Peyer's patch (tissue), 4 donors: ENCODE measurements at regions not wholly inside any gene's neighbourhood (a gene's known extent, or its start where the extent isn't known, plus 50 kb on each side); places are given as distances from the start of the nearest gene placed in this dataset.

Source experiments
- DNase-seq, 3 donors: peaks; one replicate each; pipeline ENCODE4 v3.0.0-alpha.2; 2017 to 2019
- H3K27ac ChIP-seq, 4 donors: fragments of 200-600 bp; sonication (generic); one replicate each; pipeline ENCODE4 v1.5.1; 2016 to 2019
- H3K27me3 ChIP-seq, 2 donors: fragments of 200-600 bp; sonication (generic); one replicate each; pipeline ENCODE4 v1.5.1; 2019
- H3K36me3 ChIP-seq, 3 donors: fragments of 200-600 bp; sonication (generic); one replicate each; pipeline ENCODE4 v1.5.1; 2016 to 2019
- H3K4me1 ChIP-seq, 4 donors: fragments of 200-600 bp; sonication (generic); one replicate each; pipeline ENCODE4 v1.5.1; 2016 to 2019
- H3K4me3 ChIP-seq, 4 donors: fragments of 200-600 bp; sonication (generic); 1 replicate in 3 of 4; 2 replicates in 1 of 4; pipeline ENCODE4 v1.5.1; 2016 to 2019; ENCODE audit warnings: mild to moderate bottlenecking in 1 of 4
- H3K9me3 ChIP-seq, 4 donors: fragments of 200-600 bp; sonication (generic); one replicate each; pipeline ENCODE4 v1.5.1; 2016 to 2019; ENCODE audit warnings: mild to moderate bottlenecking in 1 of 4
- POLR2A ChIP-seq, 2 donors: fragments of 450-650 bp; IDR thresholded peaks; one replicate each; pipeline ENCODE4 v1.5.1; 2017; ENCODE audit warnings: antibody characterized with exemption in 2 of 2, mild to moderate bottlenecking in 2 of 2, moderate library complexity in 2 of 2
- TF ChIP-seq, protein P1 (sequence below), 6 experiments: fragments of 450-650 bp in 4 of 6; fragments of 200-600 bp in 2 of 6; sonication (generic) in 1 of 6; IDR thresholded peaks; one replicate each; pipeline ENCODE4 v1.5.1; 2017 to 2019; ENCODE audit warnings: antibody characterized with exemption in 6 of 6, mild to moderate bottlenecking in 3 of 6, moderate library complexity in 1 of 6

DNA sequence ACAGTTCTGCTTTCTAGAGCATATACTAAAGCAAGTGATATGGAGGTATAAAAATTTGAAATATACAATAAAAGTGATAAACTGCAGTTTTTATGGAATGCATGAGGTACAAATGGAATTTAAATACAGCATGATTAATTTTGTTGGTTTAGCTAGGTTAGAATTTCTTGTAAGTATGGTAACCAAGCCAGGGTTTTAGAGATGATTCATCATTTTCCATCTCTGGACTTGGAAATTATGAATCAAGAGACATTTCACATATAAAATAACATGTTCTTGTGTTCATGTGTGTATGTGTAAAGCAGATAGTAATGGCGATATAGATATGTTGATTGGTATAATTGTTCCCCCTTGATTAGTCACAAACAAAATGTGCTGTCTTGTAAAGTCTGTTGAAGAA lies 1219.8 kb downstream of the CDH8 start:
- Histone ChIP-seq H3K27me3 (no peaks in the 10 kb centered on the region), H3K36me3 (no peaks in the 10 kb centered on the region), H3K4me3 (no peak overlapping the region), H3K9me3 (no peaks in the 10 kb centered on the region), H3K27ac (no peak overlapping the region), H3K4me1 (no peaks in the 10 kb centered on the region)
- no peak for DNase-seq
- TF ChIP-seq POLR2A (IDR thresholded peaks at IDR 0.05) = no peak
- TF ChIP-seq, protein P1, sequence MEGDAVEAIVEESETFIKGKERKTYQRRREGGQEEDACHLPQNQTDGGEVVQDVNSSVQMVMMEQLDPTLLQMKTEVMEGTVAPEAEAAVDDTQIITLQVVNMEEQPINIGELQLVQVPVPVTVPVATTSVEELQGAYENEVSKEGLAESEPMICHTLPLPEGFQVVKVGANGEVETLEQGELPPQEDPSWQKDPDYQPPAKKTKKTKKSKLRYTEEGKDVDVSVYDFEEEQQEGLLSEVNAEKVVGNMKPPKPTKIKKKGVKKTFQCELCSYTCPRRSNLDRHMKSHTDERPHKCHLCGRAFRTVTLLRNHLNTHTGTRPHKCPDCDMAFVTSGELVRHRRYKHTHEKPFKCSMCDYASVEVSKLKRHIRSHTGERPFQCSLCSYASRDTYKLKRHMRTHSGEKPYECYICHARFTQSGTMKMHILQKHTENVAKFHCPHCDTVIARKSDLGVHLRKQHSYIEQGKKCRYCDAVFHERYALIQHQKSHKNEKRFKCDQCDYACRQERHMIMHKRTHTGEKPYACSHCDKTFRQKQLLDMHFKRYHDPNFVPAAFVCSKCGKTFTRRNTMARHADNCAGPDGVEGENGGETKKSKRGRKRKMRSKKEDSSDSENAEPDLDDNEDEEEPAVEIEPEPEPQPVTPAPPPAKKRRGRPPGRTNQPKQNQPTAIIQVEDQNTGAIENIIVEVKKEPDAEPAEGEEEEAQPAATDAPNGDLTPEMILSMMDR (IDR thresholded peaks at IDR 0.05) = no peak

DNA sequence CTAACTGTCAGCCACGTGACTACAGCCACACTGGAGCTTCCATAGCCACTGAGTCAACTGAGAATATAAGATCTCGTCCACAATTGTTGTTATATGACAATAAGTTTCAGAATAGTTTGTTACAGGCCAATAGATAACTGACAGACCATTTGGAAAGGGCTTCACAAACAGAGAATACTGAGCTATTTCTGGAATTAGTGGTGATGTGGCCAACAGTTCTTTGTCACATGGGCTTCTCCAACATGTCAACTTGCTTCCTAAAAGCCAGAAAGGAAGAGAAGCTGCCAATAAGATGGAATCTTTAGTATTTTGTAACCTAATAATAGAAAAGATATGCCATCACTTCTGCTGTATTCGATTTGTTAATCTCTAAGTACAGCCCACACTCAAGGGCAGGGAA lies 1220.4 kb downstream of the CDH8 start:
- no peak for TF ChIP-seq POLR2A (IDR thresholded peaks at IDR 0.05)
- TF ChIP-seq, protein P1 (IDR thresholded peaks at IDR 0.05) = no peak
- no peaks in the 10 kb centered on the region for H3K9me3 ChIP-seq

DNA sequence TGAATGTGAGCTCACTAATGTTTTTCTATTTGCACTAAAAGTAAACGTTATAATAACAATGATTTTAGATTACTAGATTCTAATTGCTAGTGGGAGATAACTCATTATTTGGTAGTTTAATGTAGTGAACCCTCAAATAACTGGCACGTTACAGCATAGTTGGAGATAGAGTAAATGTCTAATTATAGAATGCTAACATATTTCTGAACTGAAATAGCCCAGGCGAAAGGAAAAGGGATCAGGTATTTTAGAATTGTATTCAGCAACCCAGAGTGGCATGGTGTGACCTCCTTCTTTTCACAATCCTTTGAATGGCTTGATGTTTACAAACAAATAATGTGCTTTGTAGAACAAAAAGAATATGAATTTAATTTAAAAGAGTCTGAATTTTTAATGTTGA lies 1221.2 kb downstream of the CDH8 start:
- H3K36me3 ChIP-seq = no peaks in the 10 kb centered on the region
- TF ChIP-seq POLR2A (IDR thresholded peaks at IDR 0.05) = no peak
- TF ChIP-seq, protein P1 (IDR thresholded peaks at IDR 0.05) = no peak
- no peaks in the 10 kb centered on the region for H3K9me3 ChIP-seq
- no peak for DNase-seq
- H3K27ac ChIP-seq = no peak overlapping the region
- H3K4me1 ChIP-seq = no peaks in the 10 kb centered on the region
- H3K27me3 ChIP-seq = no peaks in the 10 kb centered on the region
- no peak overlapping the region for H3K4me3 ChIP-seq

More for the DNA sequence above, 1220.4 kb downstream of the CDH8 start:
- no peaks in the 10 kb centered on the region for H3K4me1 ChIP-seq
- no peak for DNase-seq
- no peaks in the 10 kb centered on the region for H3K36me3 ChIP-seq
- no peak overlapping the region for H3K4me3 ChIP-seq
- no peaks in the 10 kb centered on the region for H3K27me3 ChIP-seq
- H3K27ac ChIP-seq = no peak overlapping the region

DNA sequence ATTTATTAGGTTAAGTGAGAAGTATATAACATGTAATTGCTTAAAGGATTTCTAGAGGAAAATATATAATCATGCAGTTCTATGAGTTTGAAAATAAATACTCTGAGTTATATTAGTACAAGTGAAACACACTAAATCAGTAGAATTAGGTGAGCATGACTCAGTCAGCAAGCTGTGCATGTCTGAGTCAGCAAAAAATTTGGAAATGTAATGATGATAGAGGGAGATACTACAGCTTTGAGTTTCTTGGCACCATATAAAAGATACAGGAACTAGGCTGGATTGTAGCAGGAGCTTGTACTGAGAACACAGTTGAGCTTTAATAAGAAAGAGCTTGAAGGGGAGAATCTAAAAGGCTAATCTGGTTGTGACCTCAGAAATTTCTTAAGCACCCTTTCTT lies 1224.6 kb downstream of the CDH8 start:
- TF ChIP-seq, protein P1 (IDR thresholded peaks at IDR 0.05) = no peak
- TF ChIP-seq POLR2A (IDR thresholded peaks at IDR 0.05) = no peak
- Histone ChIP-seq H3K27ac (no peak overlapping the region), H3K36me3 (no peaks in the 10 kb centered on the region), H3K27me3 (no peaks in the 10 kb centered on the region), H3K9me3 (no peaks in the 10 kb centered on the region), H3K4me1 (no peaks in the 10 kb centered on the region), H3K4me3 (no peak overlapping the region)
- DNase-seq = no peak

DNA sequence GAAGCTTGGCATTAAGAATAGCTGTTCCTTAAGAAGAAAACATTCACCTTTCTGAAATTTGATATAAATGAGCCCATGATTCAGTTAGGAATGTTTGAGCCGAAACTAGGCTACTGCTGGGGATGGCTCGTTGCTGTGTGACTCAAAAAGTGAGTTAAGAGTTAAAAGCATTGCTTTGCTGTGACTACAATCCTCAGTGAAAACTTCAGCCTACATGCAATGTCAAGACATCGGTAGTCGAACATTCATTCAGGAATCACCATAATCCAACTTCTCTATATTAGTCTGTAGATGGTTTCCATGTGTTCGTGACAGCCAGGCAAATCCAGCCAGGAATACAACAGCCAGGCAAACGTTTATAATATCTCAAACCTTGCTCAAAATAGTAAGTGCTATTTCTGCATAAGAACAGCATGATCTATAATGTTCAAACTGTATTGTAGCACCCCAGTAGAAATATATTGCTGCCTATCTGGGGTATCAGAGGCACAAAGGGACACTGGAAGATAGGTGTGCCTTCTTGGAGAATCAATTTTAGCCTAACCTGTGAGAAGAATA lies 1225.1 kb downstream of the CDH8 start:
- H3K27me3 ChIP-seq = no peaks in the 10 kb centered on the region
- no peak overlapping the region for H3K27ac ChIP-seq
- no peak overlapping the region for H3K4me3 ChIP-seq
- no peaks in the 10 kb centered on the region for H3K36me3 ChIP-seq
- H3K9me3 ChIP-seq = no peaks in the 10 kb centered on the region
- no peaks in the 10 kb centered on the region for H3K4me1 ChIP-seq
- TF ChIP-seq, protein P1 (IDR thresholded peaks at IDR 0.05) = no peak
- TF ChIP-seq POLR2A (IDR thresholded peaks at IDR 0.05) = no peak
- no peak for DNase-seq

DNA sequence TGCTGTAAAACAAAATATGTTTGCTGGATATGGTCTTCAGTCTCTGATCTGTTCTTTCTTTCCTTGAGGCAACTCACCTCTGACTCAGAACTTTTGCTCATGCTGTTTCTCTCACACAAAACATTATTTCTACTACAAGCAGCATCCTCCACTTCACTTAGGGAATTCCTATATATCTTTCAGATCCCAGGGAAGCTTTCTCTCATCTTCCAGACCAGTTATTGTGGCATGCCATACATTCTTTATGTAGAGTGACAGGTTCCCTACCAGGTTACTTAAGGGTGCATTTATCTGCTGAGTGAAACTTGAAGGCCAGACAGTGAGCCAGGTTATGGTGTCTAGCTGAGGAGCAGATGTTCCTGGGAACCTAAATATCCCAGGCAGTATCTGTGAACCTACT lies 1226.0 kb downstream of the CDH8 start:
- no peaks in the 10 kb centered on the region for H3K4me1 ChIP-seq
- no peaks in the 10 kb centered on the region for H3K9me3 ChIP-seq
- H3K36me3 ChIP-seq = no peaks in the 10 kb centered on the region
- TF ChIP-seq POLR2A (IDR thresholded peaks at IDR 0.05) = no peak
- TF ChIP-seq, protein P1 (IDR thresholded peaks at IDR 0.05) = no peak
- DNase-seq = no peak
- H3K27me3 ChIP-seq = no peaks in the 10 kb centered on the region
- no peak overlapping the region for H3K27ac ChIP-seq
- H3K4me3 ChIP-seq = no peak overlapping the region
